PC-9 (cell line): ENCODE measurements at regions not wholly inside any gene's neighbourhood (a gene's known extent, or its start where the extent isn't known, plus 50 kb on each side); places are given as distances from the start of the nearest gene placed in this dataset.

Experiments used
- BruUV-seq: library from RNA; stranded (reverse); fragments of 400-500 nt; replicated peaks from 2 replicates; lab custom pipeline; 2021; lab: Mats Ljungman, UMichigan
- CTCF ChIA-PET: fragments of 300-600 bp; sonication (Branson Sonifier 250); formaldehyde crosslinking; loops from one replicate; lab custom pipeline; 2022; ENCODE audit warnings: antibody characterized with exemption; lab: Charles Lee
- POLR2A ChIA-PET: fragments of 300-600 bp; sonication (Branson Sonifier 250); formaldehyde crosslinking; loops from one replicate; lab custom pipeline; 2022; ENCODE audit warnings: antibody characterized with exemption; ENCODE audit not compliant: unreplicated experiment; lab: Charles Lee
- DNase-seq, 2 experiments: peaks; one replicate each; pipeline versions ENCODE4 v3.0.0 to v3.0.0-alpha.2; 2015 to 2022; ENCODE audit warnings: mixed read lengths in 1 of 2
- H2AFZ ChIP-seq: fragments of 200-600 bp; sonication (generic); 2 replicates; pipeline ENCODE4 v1.8.1; 2017; ENCODE audit warnings: antibody characterized with exemption
- H3F3A ChIP-seq: fragments of 200-600 bp; sonication (generic); 2 replicates; pipeline ENCODE4 v1.8.1; 2017; ENCODE audit warnings: antibody characterized with exemption, mild to moderate bottlenecking, low read depth; ENCODE audit not compliant: insufficient read depth
- H3K27ac ChIP-seq: fragments of 200-600 bp; sonication (generic); 2 replicates; pipeline ENCODE4 v1.6.1; 2016; ENCODE audit warnings: mixed run types
- H3K27me3 ChIP-seq: fragments of 200-600 bp; sonication (generic); 2 replicates; pipeline ENCODE4 v1.6.1; 2016; ENCODE audit warnings: low read depth, mixed run types; ENCODE audit not compliant: insufficient read depth
- H3K36me3 ChIP-seq: fragments of 200-600 bp; sonication (generic); 2 replicates; pipeline ENCODE4 v1.6.1; 2016; ENCODE audit warnings: low read depth, mixed run types
- H3K4me1 ChIP-seq: fragments of 200-600 bp; sonication (generic); replicated peaks from 2 replicates; pipeline ENCODE4 v1.6.1; 2016; ENCODE audit warnings: mixed run types; ENCODE audit not compliant: insufficient read depth
- H3K4me2 ChIP-seq: fragments of 200-600 bp; sonication (generic); 2 replicates; pipeline ENCODE4 v1.6.1; 2017; ENCODE audit warnings: mixed run types
- H3K4me3 ChIP-seq: fragments of 200-600 bp; sonication (generic); 2 replicates; pipeline ENCODE4 v1.6.1; 2016; ENCODE audit warnings: mixed run types
- H3K79me2 ChIP-seq: fragments of 200-600 bp; sonication (generic); 2 replicates; pipeline ENCODE4 v1.6.1; 2017; ENCODE audit warnings: low read depth, mixed run types
- H3K9me2 ChIP-seq: fragments of 200-600 bp; sonication (generic); 2 replicates; pipeline ENCODE4 v1.8.1; 2017; ENCODE audit warnings: mild to moderate bottlenecking; ENCODE audit not compliant: insufficient read depth
- H3K9me3 ChIP-seq: fragments of 200-600 bp; sonication (generic); 2 replicates; pipeline ENCODE4 v1.8.1; 2016; ENCODE audit warnings: low read depth; ENCODE audit not compliant: insufficient read depth
- H4K20me1 ChIP-seq: fragments of 200-600 bp; sonication (generic); 2 replicates; pipeline ENCODE4 v1.8.1; 2017; ENCODE audit not compliant: insufficient read depth
- CTCF ChIP-seq: fragments of 200-600 bp; sonication (generic); conservative IDR thresholded peaks from 2 replicates; pipeline ENCODE4 v1.6.1; 2017; ENCODE audit warnings: mixed run types, antibody characterized with exemption, mild to moderate bottlenecking, moderate library complexity
- EZH2 ChIP-seq: fragments of 200-600 bp; sonication (generic); IDR thresholded peaks from 2 replicates; pipeline ENCODE4 v1.8.0; 2017; ENCODE audit warnings: antibody characterized with exemption, low read depth
- intact Hi-C: fragments of 100-400 bp; cut with micrococcal nuclease; formaldehyde crosslinking; loops from one replicate; pipeline ENCODE4 v1.10.0; 2022; ENCODE audit not compliant: unreplicated experiment

GRCh38 chr12:17666641-17667324 lies 423.2 kb downstream of the RERGL start:
- BruUV-seq, result no TSS peak

GRCh38 chr12:17665839-17666238 lies 424.2 kb downstream of the RERGL start:
- Histone ChIP-seq H3K36me3 (no peaks in the 10 kb centered on the region), H2AFZ (no peak overlapping the region), H3K27ac (no peak overlapping the region), H3F3A (no peaks in the 10 kb centered on the region), H4K20me1 (no peaks in the 10 kb centered on the region), H3K4me1 (no peaks in the 10 kb centered on the region), H3K4me2 (no peak overlapping the region), H3K27me3 (no peaks in the 10 kb centered on the region), H3K9me2 (no peaks in the 10 kb centered on the region), H3K4me3 (no peak overlapping the region), H3K79me2 (no peaks in the 10 kb centered on the region), H3K9me3 (no peaks in the 10 kb centered on the region)
- BruUV-seq, result no TSS peak
- intact Hi-C loops, result no loop called here
- DNase-seq, result no peak
- TF ChIP-seq EZH2, result no peak
- TF ChIP-seq CTCF, result no peak
- CTCF ChIA-PET, result no interaction called here
- POLR2A ChIA-PET, result no interaction called here

More at GRCh38 chr12:17666641-17667324, 423.2 kb downstream of the RERGL start:
- CTCF ChIA-PET, result no interaction called here
- H3F3A ChIP-seq, result no peaks in the 10 kb centered on the region
- no peaks in the 10 kb centered on the region for H4K20me1 ChIP-seq
- no peak for TF ChIP-seq EZH2
- no peak for TF ChIP-seq CTCF
- H3K9me2 ChIP-seq, result no peaks in the 10 kb centered on the region
- DNase-seq, result no peak
- H2AFZ ChIP-seq, result no peak overlapping the region
- no peak overlapping the region for H3K27ac ChIP-seq
- H3K4me1 ChIP-seq, result no peaks in the 10 kb centered on the region
- H3K36me3 ChIP-seq, result no peaks in the 10 kb centered on the region
- no peaks in the 10 kb centered on the region for H3K79me2 ChIP-seq
- POLR2A ChIA-PET, result no interaction called here
- intact Hi-C loops, result no loop called here
- H3K4me2 ChIP-seq, result no peak overlapping the region
- no peak overlapping the region for H3K4me3 ChIP-seq
- no peaks in the 10 kb centered on the region for H3K9me3 ChIP-seq
- no peaks in the 10 kb centered on the region for H3K27me3 ChIP-seq

- no peaks in the 10 kb centered on the region for H3F3A ChIP-seq
- DNase-seq, result no peak
- POLR2A ChIA-PET, result no interaction called here
Observed at GRCh38 chr12:17661250-17661649, 428.7 kb downstream of the RERGL start.

More at GRCh38 chr12:17661250-17661649, 428.7 kb downstream of the RERGL start:
- Histone ChIP-seq H3K79me2 (no peaks in the 10 kb centered on the region), H3K9me3 (no peaks in the 10 kb centered on the region), H3K27ac (no peak overlapping the region), H3K27me3 (no peaks in the 10 kb centered on the region), H3K4me3 (no peak overlapping the region), H3K4me2 (no peak overlapping the region), H4K20me1 (no peaks in the 10 kb centered on the region), H3K36me3 (no peaks in the 10 kb centered on the region), H2AFZ (no peak overlapping the region), H3K9me2 (no peaks in the 10 kb centered on the region), H3K4me1 (no peaks in the 10 kb centered on the region)
- intact Hi-C loops, result no loop called here
- CTCF ChIA-PET, result no interaction called here
- BruUV-seq, result no TSS peak
- TF ChIP-seq CTCF (no peak), EZH2 (no peak)
